ENCODE measurements at regions not wholly inside any gene's neighbourhood (a gene's known extent, or its start where the extent isn't known, plus 50 kb on each side); places are given as distances from the start of the nearest gene placed in this dataset.

DNA sequence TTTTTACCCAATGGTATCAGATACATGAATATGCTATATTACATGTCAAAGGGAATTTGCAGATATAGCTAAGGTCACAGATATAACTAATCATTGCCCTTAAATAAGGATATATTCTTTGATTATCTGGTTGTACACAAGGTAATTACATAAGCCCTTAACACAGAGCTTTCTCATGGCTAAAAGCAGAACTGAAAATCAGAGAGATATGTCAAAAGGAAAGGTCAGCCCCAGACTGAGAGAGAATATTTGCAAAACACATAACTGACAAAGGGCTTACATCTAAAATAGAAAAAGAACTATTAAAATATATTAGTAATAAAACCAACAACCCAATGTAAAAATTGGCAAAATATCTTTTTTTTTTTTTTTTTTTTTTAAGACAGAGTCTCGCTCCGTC lies 1029.5 kb upstream of the LRRN3 start:
- no peaks in the 10 kb centered on the region for H3K36me3 ChIP-seq (ENCODE audit: insufficient read depth, insufficient read length, low read length)
- H3K4me3 ChIP-seq (ENCODE audit: insufficient read length, low read depth): no peak overlapping the region
- no peaks in the 10 kb centered on the region for H3K4me1 ChIP-seq (ENCODE audit: insufficient read depth, insufficient read length)
- H3K27me3 ChIP-seq (ENCODE audit: insufficient read depth, insufficient read length): no peaks in the 10 kb centered on the region
- H3K9me3 ChIP-seq (ENCODE audit: insufficient read depth, low read length): no peaks in the 10 kb centered on the region
- TF ChIP-seq YY1 (IDR thresholded peaks at IDR 0.05; ENCODE audit: insufficient read depth, insufficient read length) (no peak), SUZ12 (IDR thresholded peaks at IDR 0.05; ENCODE audit: extremely low read depth, insufficient read depth, insufficient read length) (no peak), ZNF274 (IDR thresholded peaks at IDR 0.05; ENCODE audit: low read depth, low read length) (no peak)
- DNase-seq (ENCODE audit: low read depth, low spot score): no peak
- H3K9ac ChIP-seq (ENCODE audit: insufficient read length, low read depth): no peak overlapping the region

DNA sequence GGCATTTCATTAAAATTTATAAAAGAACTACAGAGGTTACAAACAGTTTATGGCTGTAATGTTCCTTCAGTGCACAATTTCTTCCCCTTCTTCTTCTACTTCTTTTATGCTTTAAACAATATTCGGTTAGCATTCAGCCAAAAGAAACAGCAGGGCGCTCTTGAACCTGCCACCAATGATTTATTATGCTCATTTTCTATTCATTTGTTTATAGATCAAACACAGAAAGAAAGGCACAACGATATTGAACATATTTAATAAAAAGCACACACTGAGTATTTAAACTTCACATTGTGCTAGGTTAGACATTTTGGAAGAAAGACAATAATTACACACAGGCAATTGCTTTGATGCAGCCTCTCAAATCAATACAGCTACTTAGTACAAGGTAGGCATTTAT lies 1025.8 kb upstream of the LRRN3 start:
- TF ChIP-seq ZNF274 (IDR thresholded peaks at IDR 0.05; ENCODE audit: low read depth, low read length) (no peak), SUZ12 (IDR thresholded peaks at IDR 0.05; ENCODE audit: extremely low read depth, insufficient read depth, insufficient read length) (no peak), YY1 (IDR thresholded peaks at IDR 0.05; ENCODE audit: insufficient read depth, insufficient read length) (no peak)
- no peak overlapping the region for H3K9ac ChIP-seq (ENCODE audit: insufficient read length, low read depth)
- no peak for DNase-seq (ENCODE audit: low read depth, low spot score)
- H3K36me3 ChIP-seq (ENCODE audit: insufficient read depth, insufficient read length, low read length): no peaks in the 10 kb centered on the region
- H3K27me3 ChIP-seq (ENCODE audit: insufficient read depth, insufficient read length): no peaks in the 10 kb centered on the region
- H3K4me3 ChIP-seq (ENCODE audit: insufficient read length, low read depth): no peak overlapping the region
- H3K4me1 ChIP-seq (ENCODE audit: insufficient read depth, insufficient read length): no peaks in the 10 kb centered on the region
- H3K9me3 ChIP-seq (ENCODE audit: insufficient read depth, low read length): no peaks in the 10 kb centered on the region

GRCh38 chr7:110066843-110067242 lies 1024.1 kb upstream of the LRRN3 start:
- Histone ChIP-seq H3K36me3 (ENCODE audit: insufficient read depth, insufficient read length, low read length) (no peaks in the 10 kb centered on the region), H3K4me3 (ENCODE audit: insufficient read length, low read depth) (no peak overlapping the region), H3K9me3 (ENCODE audit: insufficient read depth, low read length) (no peaks in the 10 kb centered on the region), H3K9ac (ENCODE audit: insufficient read length, low read depth) (no peak overlapping the region), H3K4me1 (ENCODE audit: insufficient read depth, insufficient read length) (no peaks in the 10 kb centered on the region), H3K27me3 (ENCODE audit: insufficient read depth, insufficient read length) (no peaks in the 10 kb centered on the region)
- no peak for TF ChIP-seq SUZ12 (IDR thresholded peaks at IDR 0.05; ENCODE audit: extremely low read depth, insufficient read depth, insufficient read length)
- no peak for DNase-seq (ENCODE audit: low read depth, low spot score)

- no peaks in the 10 kb centered on the region for H3K36me3 ChIP-seq (ENCODE audit: insufficient read depth, insufficient read length, low read length)
- no peak overlapping the region for H3K4me3 ChIP-seq (ENCODE audit: insufficient read length, low read depth)
- no peaks in the 10 kb centered on the region for H3K4me1 ChIP-seq (ENCODE audit: insufficient read depth, insufficient read length)
- H3K27me3 ChIP-seq (ENCODE audit: insufficient read depth, insufficient read length): no peaks in the 10 kb centered on the region
- no peak for DNase-seq (ENCODE audit: low read depth, low spot score)
- H3K9me3 ChIP-seq (ENCODE audit: insufficient read depth, low read length): no peaks in the 10 kb centered on the region
- no peak overlapping the region for H3K9ac ChIP-seq (ENCODE audit: insufficient read length, low read depth)
- TF ChIP-seq YY1 (IDR thresholded peaks at IDR 0.05; ENCODE audit: insufficient read depth, insufficient read length) (no peak), ZNF274 (IDR thresholded peaks at IDR 0.05; ENCODE audit: low read depth, low read length) (no peak), SUZ12 (IDR thresholded peaks at IDR 0.05; ENCODE audit: extremely low read depth, insufficient read depth, insufficient read length) (no peak)
Observed at GRCh38 chr7:110071192-110071591, 1019.7 kb upstream of the LRRN3 start.

DNA sequence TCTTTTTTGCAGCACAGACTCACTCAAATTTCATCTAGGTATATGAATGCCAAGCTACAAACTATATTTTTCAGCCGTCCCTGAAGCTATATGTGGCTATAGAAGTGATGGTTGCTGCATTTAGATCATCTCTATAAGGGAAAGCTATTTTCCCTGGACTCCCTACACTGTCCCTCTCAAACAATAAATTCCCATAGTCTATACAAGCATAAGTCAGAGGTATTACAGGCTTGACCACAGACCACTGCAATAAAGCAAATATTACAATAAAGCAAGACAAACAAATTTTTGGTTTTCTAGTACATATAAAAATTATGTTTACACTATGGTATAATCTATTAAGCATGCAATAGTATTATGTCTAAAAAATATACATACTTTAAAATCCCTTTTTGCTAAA lies 1015.5 kb upstream of the LRRN3 start:
- Histone ChIP-seq H3K9me3 (ENCODE audit: insufficient read depth, low read length) (no peaks in the 10 kb centered on the region), H3K36me3 (ENCODE audit: insufficient read depth, insufficient read length, low read length) (no peaks in the 10 kb centered on the region)
- no peak for TF ChIP-seq YY1 (IDR thresholded peaks at IDR 0.05; ENCODE audit: insufficient read depth, insufficient read length)
- no peak for TF ChIP-seq SUZ12 (IDR thresholded peaks at IDR 0.05; ENCODE audit: extremely low read depth, insufficient read depth, insufficient read length)
- no peak for TF ChIP-seq ZNF274 (IDR thresholded peaks at IDR 0.05; ENCODE audit: low read depth, low read length)

GRCh38 chr7:110076194-110076593 lies 1014.7 kb upstream of the LRRN3 start:
- Histone ChIP-seq H3K36me3 (ENCODE audit: insufficient read depth, insufficient read length, low read length) (no peaks in the 10 kb centered on the region), H3K4me3 (ENCODE audit: insufficient read length, low read depth) (no peak overlapping the region), H3K27me3 (ENCODE audit: insufficient read depth, insufficient read length) (no peaks in the 10 kb centered on the region), H3K4me1 (ENCODE audit: insufficient read depth, insufficient read length) (no peaks in the 10 kb centered on the region), H3K9ac (ENCODE audit: insufficient read length, low read depth) (no peak overlapping the region), H3K9me3 (ENCODE audit: insufficient read depth, low read length) (no peaks in the 10 kb centered on the region)
- no peak for DNase-seq (ENCODE audit: low read depth, low spot score)
- TF ChIP-seq YY1 (IDR thresholded peaks at IDR 0.05; ENCODE audit: insufficient read depth, insufficient read length) (no peak), SUZ12 (IDR thresholded peaks at IDR 0.05; ENCODE audit: extremely low read depth, insufficient read depth, insufficient read length) (no peak), ZNF274 (IDR thresholded peaks at IDR 0.05; ENCODE audit: low read depth, low read length) (no peak)

More for the DNA sequence above, 1015.5 kb upstream of the LRRN3 start:
- DNase-seq (ENCODE audit: low read depth, low spot score): no peak
- no peak overlapping the region for H3K9ac ChIP-seq (ENCODE audit: insufficient read length, low read depth)
- no peak overlapping the region for H3K4me3 ChIP-seq (ENCODE audit: insufficient read length, low read depth)
- no peaks in the 10 kb centered on the region for H3K4me1 ChIP-seq (ENCODE audit: insufficient read depth, insufficient read length)
- H3K27me3 ChIP-seq (ENCODE audit: insufficient read depth, insufficient read length): no peaks in the 10 kb centered on the region

DNA sequence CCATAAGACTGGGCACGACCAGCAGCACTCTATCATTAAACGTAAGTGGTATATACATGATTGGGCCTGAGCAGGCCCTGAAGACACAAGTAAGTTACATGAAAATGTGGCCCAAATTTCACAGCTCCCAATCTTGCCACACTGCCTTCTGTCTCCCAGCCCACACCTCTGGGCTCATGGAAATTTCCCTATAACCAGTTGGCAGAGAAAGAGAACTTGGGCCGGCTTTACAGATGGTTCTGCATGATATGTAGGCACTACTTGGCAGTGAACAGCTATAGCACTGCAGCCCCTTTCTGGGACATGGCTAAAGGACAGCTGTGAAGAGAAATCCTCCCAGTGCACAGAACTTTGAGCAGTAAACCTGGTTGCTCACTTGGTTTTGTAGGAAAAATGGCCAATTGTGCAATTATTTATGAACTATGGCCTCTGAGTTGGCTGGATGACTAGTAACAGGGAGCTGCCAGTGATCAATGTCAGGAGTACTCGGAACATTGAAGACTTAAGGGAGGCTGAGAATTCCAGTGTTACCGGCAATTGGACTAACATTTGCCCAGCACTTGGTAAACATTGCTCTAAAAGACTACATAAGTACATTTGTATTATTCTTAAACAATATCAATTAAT lies 1006.6 kb upstream of the LRRN3 start:
- DNase-seq (ENCODE audit: low read depth, low spot score): no peak
- no peaks in the 10 kb centered on the region for H3K27me3 ChIP-seq (ENCODE audit: insufficient read depth, insufficient read length)
- no peaks in the 10 kb centered on the region for H3K4me1 ChIP-seq (ENCODE audit: insufficient read depth, insufficient read length)
- TF ChIP-seq ZNF274 (IDR thresholded peaks at IDR 0.05; ENCODE audit: low read depth, low read length) (no peak), YY1 (IDR thresholded peaks at IDR 0.05; ENCODE audit: insufficient read depth, insufficient read length) (no peak), SUZ12 (IDR thresholded peaks at IDR 0.05; ENCODE audit: extremely low read depth, insufficient read depth, insufficient read length) (no peak)
- no peaks in the 10 kb centered on the region for H3K36me3 ChIP-seq (ENCODE audit: insufficient read depth, insufficient read length, low read length)
- H3K9me3 ChIP-seq (ENCODE audit: insufficient read depth, low read length): no peaks in the 10 kb centered on the region
- no peak overlapping the region for H3K4me3 ChIP-seq (ENCODE audit: insufficient read length, low read depth)
- H3K9ac ChIP-seq (ENCODE audit: insufficient read length, low read depth): no peak overlapping the region
